Panc1 (cell line): ENCODE measurements at regions not wholly inside any gene's neighbourhood (a gene's known extent, or its start where the extent isn't known, plus 50 kb on each side); places are given as distances from the start of the nearest gene placed in this dataset.

Source experiments
- ATAC-seq: fragments of 200-7000 bp; cut with Tn5 transposase; 2 replicates; pipeline ENCODE4 v1.9.1; 2020; ENCODE audit warnings: mild to moderate bottlenecking, moderate library complexity
- BruUV-seq: library from RNA; stranded (reverse); fragments of 400-500 nt; replicated peaks from 2 replicates; lab custom pipeline; 2021; lab: Mats Ljungman, UMichigan
- CTCF ChIA-PET: fragments of 300-600 bp; sonication (Branson Sonifier 250); formaldehyde crosslinking; loops from one replicate; lab custom pipeline; 2022; ENCODE audit warnings: antibody characterized with exemption; lab: Charles Lee
- POLR2A ChIA-PET: fragments of 300-600 bp; sonication (Branson Sonifier 250); formaldehyde crosslinking; loops from one replicate; lab custom pipeline; 2022; ENCODE audit warnings: antibody characterized with exemption; lab: Charles Lee
- DNase-seq: peaks from one replicate; pipeline ENCODE4 v3.0.0-alpha.2; 2010; ENCODE audit warnings: low read depth, low spot score
- H3K27ac ChIP-seq: 2 replicates; pipeline ENCODE4 v1.5.1; 2011; ENCODE audit warnings: mild to moderate bottlenecking, low read length, inconsistent platforms
- H3K27me3 ChIP-seq: fragments of 200-500 bp; sonication (Bioruptor generic); 2 replicates; pipeline ENCODE4 v1.6.0; 2014; ENCODE audit warnings: low read length, inconsistent platforms; ENCODE audit not compliant: control insufficient read depth, insufficient read depth
- H3K36me3 ChIP-seq: fragments of 200-500 bp; sonication (Bioruptor generic); 2 replicates; pipeline ENCODE4 v1.5.1; 2014; ENCODE audit warnings: inconsistent platforms, mild to moderate bottlenecking, low read length, moderate library complexity; ENCODE audit not compliant: control insufficient read depth, insufficient read depth
- H3K4me1 ChIP-seq: 2 replicates; pipeline ENCODE4 v1.5.1; 2011; ENCODE audit warnings: inconsistent platforms, mild to moderate bottlenecking, low read length, moderate library complexity; ENCODE audit not compliant: control insufficient read depth, insufficient read depth
- H3K4me3 ChIP-seq, 2 experiments: 2 replicates each; pipeline ENCODE4 v1.5.1; 2011 to 2012; ENCODE audit warnings: low read depth in 2 of 2, low read length in 2 of 2, mild to moderate bottlenecking in 2 of 2, inconsistent platforms in 1 of 2, moderate library complexity in 1 of 2
- H3K9me3 ChIP-seq: fragments of 200-500 bp; sonication (Bioruptor generic); 2 replicates; pipeline ENCODE4 v1.5.1; 2014; ENCODE audit warnings: low read depth, mild to moderate bottlenecking, inconsistent platforms, low read length, moderate library complexity; ENCODE audit not compliant: control insufficient read depth, insufficient read depth
- CTCF ChIP-seq: fragments of 450-650 bp; IDR thresholded peaks from 2 replicates; pipeline ENCODE4 v1.5.1; 2017; ENCODE audit warnings: mild to moderate bottlenecking
- POLR2AphosphoS5 ChIP-seq: IDR thresholded peaks from 2 replicates; pipeline ENCODE4 v1.6.1; 2012; ENCODE audit warnings: mild to moderate bottlenecking, low read depth, low read length, moderate library complexity
- REST ChIP-seq, 2 experiments: IDR thresholded peaks; 2 replicates each; pipeline ENCODE4 v1.6.1; 2011 to 2012; ENCODE audit warnings: low read depth in 2 of 2, control low read depth in 1 of 2, low read length in 1 of 2, mild to moderate bottlenecking in 1 of 2, moderate library complexity in 1 of 2; ENCODE audit not compliant: insufficient read depth in 1 of 2
- SIN3A ChIP-seq: IDR thresholded peaks from 2 replicates; pipeline ENCODE4 v1.6.1; 2012; ENCODE audit warnings: low read depth, mild to moderate bottlenecking, low read length, moderate library complexity, borderline replicate concordance; ENCODE audit not compliant: insufficient read depth
- TCF7L2 ChIP-seq: IDR thresholded peaks from 2 replicates; pipeline ENCODE4 v1.6.1; 2011; ENCODE audit warnings: mild to moderate bottlenecking, low read depth, low read length, inconsistent platforms
- in situ Hi-C: cut with HindIII; loops from 2 replicates; pipeline ENCODE4 v1.10.0; 2016; ENCODE audit warnings: low sequenced_read_pairs, low pct_unique_long_range_greater_than_20kb
- intact Hi-C: fragments of 100-400 bp; cut with micrococcal nuclease; formaldehyde crosslinking; loops from one replicate; pipeline ENCODE4 v1.10.0; 2022; ENCODE audit not compliant: unreplicated experiment

GRCh38 chr5:118193194-118193905, 795.0 kb downstream of the DTWD2 start:
- ATAC-seq, result no peak
- no peak for TF ChIP-seq REST (IDR thresholded peaks at IDR 0.05; ENCODE audit: insufficient read depth in 1 of 2, low read depth in 2 of 2, low read length in 1 of 2)
- no peak for TF ChIP-seq SIN3A
- TF ChIP-seq TCF7L2, result no peak
- TF ChIP-seq POLR2AphosphoS5, result no peak
- no peak for TF ChIP-seq CTCF

DNA sequence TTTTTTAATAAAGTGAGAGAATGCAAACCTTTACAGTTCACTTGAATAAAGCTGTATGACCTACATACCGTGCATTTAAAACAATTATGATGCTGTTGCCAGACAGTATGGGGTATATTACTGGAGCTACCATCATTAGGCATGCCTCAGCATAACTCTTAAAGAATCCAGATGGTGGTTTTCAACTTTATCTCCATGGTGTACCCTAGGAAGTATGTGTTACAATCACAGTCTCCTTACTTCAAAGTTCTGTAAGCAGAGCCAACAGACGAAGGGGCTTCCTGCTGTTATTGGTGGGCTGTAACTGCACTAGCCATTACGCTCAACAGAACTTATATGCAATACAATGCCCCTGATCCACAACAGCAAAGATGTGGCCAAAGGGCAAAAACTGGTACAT, 803.3 kb downstream of the DTWD2 start:
- intact Hi-C loops, result no loop called here
- ATAC-seq, result no peak
- no TSS peak for BruUV-seq

More at GRCh38 chr5:118193194-118193905, 795.0 kb downstream of the DTWD2 start:
- H3K4me1 ChIP-seq, result no peaks in the 10 kb centered on the region
- intact Hi-C loops, result no loop called here
- no peaks in the 10 kb centered on the region for H3K27me3 ChIP-seq
- H3K27ac ChIP-seq, result no peak overlapping the region
- H3K36me3 ChIP-seq, result no peaks in the 10 kb centered on the region
- no peaks in the 10 kb centered on the region for H3K9me3 ChIP-seq
- ChIA-PET CTCF (no interaction called here), POLR2A (no interaction called here)
- DNase-seq, result no peak
- no peak overlapping the region for H3K4me3 ChIP-seq
- in situ Hi-C loops, result no loop called here
- BruUV-seq, result no TSS peak

More for the DNA sequence above, 803.3 kb downstream of the DTWD2 start:
- H3K4me3 ChIP-seq, result no peak overlapping the region
- H3K27me3 ChIP-seq, result no peaks in the 10 kb centered on the region
- no peak overlapping the region for H3K27ac ChIP-seq
- POLR2A ChIA-PET, result no interaction called here
- H3K4me1 ChIP-seq, result no peaks in the 10 kb centered on the region
- TF ChIP-seq SIN3A (no peak), CTCF (no peak), TCF7L2 (no peak), POLR2AphosphoS5 (no peak)
- in situ Hi-C loops, result no loop called here
- no peak for DNase-seq
- CTCF ChIA-PET, result no interaction called here
- H3K36me3 ChIP-seq, result no peaks in the 10 kb centered on the region
- peaks cover 3% of the 10 kb centered on the region; the same call in 1 of the 2 replicates for H3K9me3 ChIP-seq
